ENCODE measurements at regions not wholly inside any gene's neighbourhood (a gene's known extent, or its start where the extent isn't known, plus 50 kb on each side); places are given as distances from the start of the nearest gene placed in this dataset.
A peak's percentile ranks its signal among the peaks of the same experiment; 100 is the strongest.

GRCh38 chrX:39899856-39900776, 197.6 kb downstream of the BCOR start:
- H3K4me3 Mint-ChIP-seq, result no peak overlapping the region

DNA sequence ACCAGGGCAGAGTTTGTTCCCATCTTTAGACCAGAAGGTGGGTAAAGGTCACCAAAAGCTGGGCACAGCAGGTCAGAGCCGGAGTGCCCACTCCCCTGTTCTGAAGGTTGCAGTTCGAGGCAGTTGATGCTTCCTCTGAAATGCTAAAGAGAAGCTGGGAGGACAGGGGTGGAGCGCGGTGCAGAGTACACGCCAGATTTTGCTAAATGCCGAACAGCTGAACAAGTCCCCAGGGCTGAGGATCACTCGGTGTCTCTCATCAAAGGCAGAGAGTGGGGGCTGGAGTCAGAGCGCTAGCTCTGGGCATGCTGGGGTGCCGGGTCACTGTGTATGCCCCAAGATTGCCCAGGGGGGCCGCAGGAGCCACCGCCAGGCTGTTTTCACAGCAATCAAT, 197.0 kb downstream of the BCOR start:
- H3K36me3 Mint-ChIP-seq, result peaks cover 0 to 4% (median 0%) of the 10 kb centered on the region in 3 donors
- no peak overlapping the region for H3K4me3 Mint-ChIP-seq

More at GRCh38 chrX:39899856-39900776, 197.6 kb downstream of the BCOR start:
- peaks cover 0 to 4% (median 0%) of the 10 kb centered on the region in 3 donors for H3K36me3 Mint-ChIP-seq
- no peak for DNase-seq
- no peaks in the 10 kb centered on the region for H3K9me3 Mint-ChIP-seq
- H3K27me3 Mint-ChIP-seq (ENCODE audit: low read depth in 3 of 3), result peaks cover under 1 to 15% (median 8%) of the 10 kb centered on the region in 3 donors
- peaks cover 0 to under 1% of the 10 kb centered on the region in 2 donors for H3K4me1 Mint-ChIP-seq
- H3K27ac Mint-ChIP-seq, result no peak overlapping the region

GRCh38 chrX:39903343-39903742, 194.4 kb downstream of the BCOR start:
- H3K36me3 Mint-ChIP-seq, result peaks cover 0 to 4% (median 0%) of the 10 kb centered on the region in 3 donors
- H3K4me1 Mint-ChIP-seq, result peaks cover 7 to 16% of the 10 kb centered on the region in 2 donors
- DNase-seq, result no peak
- no peaks in the 10 kb centered on the region for H3K9me3 Mint-ChIP-seq
- no peak overlapping the region for H3K4me3 Mint-ChIP-seq
- H3K27me3 Mint-ChIP-seq (ENCODE audit: low read depth in 3 of 3), result peaks cover 3 to 14% (median 8%) of the 10 kb centered on the region in 3 donors
- H3K27ac Mint-ChIP-seq, result no peak overlapping the region

More for the DNA sequence above, 197.0 kb downstream of the BCOR start:
- DNase-seq, result no peak
- Mint-ChIP-seq H3K9me3 (no peaks in the 10 kb centered on the region), H3K27ac (no peak overlapping the region), H3K27me3 (ENCODE audit: low read depth in 3 of 3) (peaks cover 3 to 14% (median 8%) of the 10 kb centered on the region in 3 donors), H3K4me1 (peaks cover 5 to 7% of the 10 kb centered on the region in 2 donors)

GRCh38 chrX:39903937-39904336, 193.8 kb downstream of the BCOR start:
- no peak overlapping the region for H3K4me3 Mint-ChIP-seq
- peaks cover 7 to 16% of the 10 kb centered on the region in 2 donors for H3K4me1 Mint-ChIP-seq
- no peak overlapping the region for H3K27ac Mint-ChIP-seq
- peaks cover 3 to 14% (median 9%) of the 10 kb centered on the region in 3 donors for H3K27me3 Mint-ChIP-seq (ENCODE audit: low read depth in 3 of 3)
- no peaks in the 10 kb centered on the region for H3K9me3 Mint-ChIP-seq
- peaks cover 0 to 4% (median 0%) of the 10 kb centered on the region in 3 donors for H3K36me3 Mint-ChIP-seq
- DNase-seq, result no peak

- Mint-ChIP-seq H3K27me3 (ENCODE audit: low read depth in 3 of 3) (peaks cover 3 to 14% (median 7%) of the 10 kb centered on the region in 3 donors), H3K4me1 (peaks cover 7 to 16% of the 10 kb centered on the region in 2 donors), H3K9me3 (no peaks in the 10 kb centered on the region), H3K36me3 (peaks cover 0 to 4% (median 0%) of the 10 kb centered on the region in 3 donors), H3K4me3 (peak overlapping the region in 2 of 5 donors; percentile 41 to 63), H3K27ac (no peak overlapping the region)
- no peak for DNase-seq
Observed at GRCh38 chrX:39904816-39905537, 192.8 kb downstream of the BCOR start.

GRCh38 chrX:39905538-39905891, 192.2 kb downstream of the BCOR start:
- H3K4me3 Mint-ChIP-seq, result peak overlapping the region in 3 of 5 donors; percentile 24 to 63 (median 41)
- no peak overlapping the region for H3K27ac Mint-ChIP-seq
- no peak for DNase-seq
- H3K36me3 Mint-ChIP-seq, result peaks cover 0 to 4% (median 0%) of the 10 kb centered on the region in 3 donors
- H3K27me3 Mint-ChIP-seq (ENCODE audit: low read depth in 3 of 3), result peaks cover 3 to 14% (median 5%) of the 10 kb centered on the region in 3 donors
- H3K4me1 Mint-ChIP-seq, result peaks cover 7 to 16% of the 10 kb centered on the region in 2 donors
- no peaks in the 10 kb centered on the region for H3K9me3 Mint-ChIP-seq

- H3K4me1 Mint-ChIP-seq, result peaks cover 7 to 16% of the 10 kb centered on the region in 2 donors
- peaks cover 0 to 4% (median 0%) of the 10 kb centered on the region in 3 donors for H3K36me3 Mint-ChIP-seq
- peak overlapping the region in 3 of 5 donors; percentile 13 to 63 (median 24) for H3K4me3 Mint-ChIP-seq
- H3K27ac Mint-ChIP-seq, result peak overlapping the region in 1 of 6 donors; percentile 5
- H3K27me3 Mint-ChIP-seq (ENCODE audit: low read depth in 3 of 3), result peaks cover 3 to 14% (median 4%) of the 10 kb centered on the region in 3 donors
- no peak for DNase-seq
- no peaks in the 10 kb centered on the region for H3K9me3 Mint-ChIP-seq
Observed at GRCh38 chrX:39905946-39906345, 191.8 kb downstream of the BCOR start.

- no peak for DNase-seq
- Mint-ChIP-seq H3K36me3 (peaks cover 0 to 3% (median 0%) of the 10 kb centered on the region in 3 donors), H3K4me1 (peaks cover 7 to 16% of the 10 kb centered on the region in 2 donors), H3K27me3 (ENCODE audit: low read depth in 3 of 3) (peaks cover 3 to 11% (median 3%) of the 10 kb centered on the region in 3 donors), H3K9me3 (no peaks in the 10 kb centered on the region), H3K4me3 (no peak overlapping the region), H3K27ac (no peak overlapping the region)
Observed at GRCh38 chrX:39907964-39908661, 189.6 kb downstream of the BCOR start.

- Mint-ChIP-seq H3K9me3 (no peaks in the 10 kb centered on the region), H3K4me1 (peaks cover 7 to 16% of the 10 kb centered on the region in 2 donors), H3K27me3 (ENCODE audit: low read depth in 3 of 3) (peaks cover 3 to 6% (median 3%) of the 10 kb centered on the region in 3 donors), H3K4me3 (no peak overlapping the region), H3K36me3 (no peaks in the 10 kb centered on the region), H3K27ac (no peak overlapping the region)
- no peak for DNase-seq
Observed at GRCh38 chrX:39909996-39910395, 187.8 kb downstream of the BCOR start.

DNA sequence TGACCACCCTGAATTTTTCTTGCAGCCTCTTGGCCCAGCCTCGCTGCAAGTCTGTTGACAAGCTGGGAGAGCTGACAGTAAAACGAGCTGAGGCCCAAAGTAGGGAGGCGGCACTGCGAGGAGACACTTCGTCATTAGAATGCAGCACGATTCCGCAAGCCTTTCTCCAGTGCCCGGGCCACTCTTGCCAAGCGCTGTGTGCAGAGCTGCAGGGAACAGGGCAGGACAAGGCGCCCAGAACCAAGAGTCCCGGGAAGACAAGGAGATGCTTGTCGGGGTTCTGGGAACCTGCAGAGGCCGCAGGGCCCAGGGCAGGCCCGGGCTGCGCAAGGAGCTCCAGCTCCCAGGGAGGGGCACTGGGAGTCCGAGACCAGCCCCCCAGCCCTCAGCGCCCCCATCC, 187.1 kb downstream of the BCOR start:
- no peak overlapping the region for H3K4me3 Mint-ChIP-seq
- H3K27me3 Mint-ChIP-seq (ENCODE audit: low read depth in 3 of 3), result peaks cover 0 to 3% (median 3%) of the 10 kb centered on the region in 3 donors
- no peaks in the 10 kb centered on the region for H3K36me3 Mint-ChIP-seq
- H3K27ac Mint-ChIP-seq, result no peak overlapping the region
- DNase-seq, result no peak
- H3K9me3 Mint-ChIP-seq, result no peaks in the 10 kb centered on the region
- H3K4me1 Mint-ChIP-seq, result peaks cover 3 to 9% of the 10 kb centered on the region in 2 donors

- Mint-ChIP-seq H3K4me3 (no peak overlapping the region), H3K9me3 (no peaks in the 10 kb centered on the region), H3K27ac (no peak overlapping the region), H3K36me3 (no peaks in the 10 kb centered on the region), H3K4me1 (peaks cover 0 to 2% of the 10 kb centered on the region in 2 donors), H3K27me3 (ENCODE audit: low read depth in 3 of 3) (peaks cover 0 to 3% (median 0%) of the 10 kb centered on the region in 3 donors)
- DNase-seq, result no peak
Observed at GRCh38 chrX:39911278-39911897, 186.4 kb downstream of the BCOR start.

DNA sequence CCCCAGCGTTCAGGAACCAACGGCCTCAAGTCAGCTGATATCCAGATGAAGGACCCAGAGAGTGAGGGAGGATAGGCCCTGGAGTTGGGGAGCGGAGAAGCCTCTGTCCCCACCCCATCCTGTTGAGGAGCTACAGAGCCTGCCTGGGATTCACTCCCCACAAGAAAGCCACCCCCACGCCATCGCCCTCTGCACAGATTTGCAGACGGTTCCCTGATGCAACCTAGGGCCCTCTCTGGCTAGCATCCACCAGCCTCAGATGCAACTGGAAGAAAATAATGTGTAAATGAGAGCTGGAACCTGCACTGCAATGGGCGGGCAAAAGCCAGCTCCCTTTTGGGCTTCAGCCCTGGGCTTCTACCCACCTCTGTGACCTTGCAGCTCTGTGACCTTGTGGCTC, 185.6 kb downstream of the BCOR start:
- Mint-ChIP-seq H3K27me3 (ENCODE audit: low read depth in 3 of 3) (peaks cover 2 to 3% (median 2%) of the 10 kb centered on the region in 3 donors), H3K27ac (no peak overlapping the region), H3K4me1 (no peaks in the 10 kb centered on the region), H3K4me3 (no peak overlapping the region), H3K36me3 (no peaks in the 10 kb centered on the region), H3K9me3 (no peaks in the 10 kb centered on the region)
- DNase-seq, result no peak

GRCh38 chrX:39915081-39915480, 182.7 kb downstream of the BCOR start:
- no peaks in the 10 kb centered on the region for H3K9me3 Mint-ChIP-seq
- no peaks in the 10 kb centered on the region for H3K36me3 Mint-ChIP-seq
- H3K4me3 Mint-ChIP-seq, result no peak overlapping the region
- no peaks in the 10 kb centered on the region for H3K4me1 Mint-ChIP-seq
- DNase-seq, result no peak
- peaks cover 1 to 8% (median 3%) of the 10 kb centered on the region in 3 donors for H3K27me3 Mint-ChIP-seq (ENCODE audit: low read depth in 3 of 3)
- H3K27ac Mint-ChIP-seq, result no peak overlapping the region

Measured in immature natural killer cell (primary cell).